ENCODE measurements at regions not wholly inside any gene's neighbourhood (a gene's known extent, or its start where the extent isn't known, plus 50 kb on each side); places are given as distances from the start of the nearest gene placed in this dataset.

GRCh38 chr6:155654474-155654873 is 198.8 kb upstream of the NOX3 start:
- Histone ChIP-seq H3K4me1 (no peaks in the 10 kb centered on the region), H3K27me3 (no peaks in the 10 kb centered on the region), H3K9me3 (no peaks in the 10 kb centered on the region), H3K27ac (no peak overlapping the region), H3K4me3 (no peak overlapping the region), H3K36me3 (replicated peaks in 1 of 2; ENCODE audit: insufficient read depth in 1 of 2, low read depth in 2 of 2) (no peaks in the 10 kb centered on the region)
- intact Hi-C loops (cut with DNase I) = no loop called here
- no peak for TF ChIP-seq CTCF (IDR thresholded peaks at IDR 0.05)
- no peak for TF ChIP-seq POLR2A (IDR thresholded peaks at IDR 0.05)
- ATAC-seq (no peak), DNase-seq (no peak)

DNA sequence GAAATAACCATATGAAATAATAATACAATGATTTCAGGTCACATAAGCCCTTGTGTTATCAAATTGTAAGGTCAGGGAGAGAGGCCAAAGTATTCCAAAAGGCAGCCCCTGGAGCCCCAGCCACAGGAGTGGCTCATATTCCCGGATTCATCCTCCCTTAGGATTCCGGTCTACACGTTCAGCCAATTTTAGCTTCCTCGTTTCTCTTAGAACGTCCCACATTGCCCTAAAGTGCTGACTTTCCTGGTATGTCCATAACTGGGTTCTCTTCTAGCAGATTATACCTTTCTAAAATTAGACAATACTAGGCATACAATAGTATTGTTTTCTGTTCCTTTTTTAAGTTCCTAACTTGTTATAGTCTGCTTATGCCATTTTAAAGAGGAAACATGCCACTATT is 192.7 kb upstream of the NOX3 start:
- no peak overlapping the region for H3K27ac ChIP-seq
- DNase-seq (no peak), ATAC-seq (no peak)
- no peaks in the 10 kb centered on the region for H3K9me3 ChIP-seq
- no peaks in the 10 kb centered on the region for H3K27me3 ChIP-seq
- WGBS, 2 donors = 45 to 58% methylated on average over 5 of the region's 5 CpGs
- TF ChIP-seq POLR2A (IDR thresholded peaks at IDR 0.05) (no peak), CTCF (IDR thresholded peaks at IDR 0.05) (no peak)
- H3K4me3 ChIP-seq = no peak overlapping the region
- intact Hi-C loops (cut with DNase I) = no loop called here
- no peaks in the 10 kb centered on the region for H3K4me1 ChIP-seq
- no peaks in the 10 kb centered on the region for H3K36me3 ChIP-seq (replicated peaks in 1 of 2; ENCODE audit: insufficient read depth in 1 of 2, low read depth in 2 of 2)

DNA sequence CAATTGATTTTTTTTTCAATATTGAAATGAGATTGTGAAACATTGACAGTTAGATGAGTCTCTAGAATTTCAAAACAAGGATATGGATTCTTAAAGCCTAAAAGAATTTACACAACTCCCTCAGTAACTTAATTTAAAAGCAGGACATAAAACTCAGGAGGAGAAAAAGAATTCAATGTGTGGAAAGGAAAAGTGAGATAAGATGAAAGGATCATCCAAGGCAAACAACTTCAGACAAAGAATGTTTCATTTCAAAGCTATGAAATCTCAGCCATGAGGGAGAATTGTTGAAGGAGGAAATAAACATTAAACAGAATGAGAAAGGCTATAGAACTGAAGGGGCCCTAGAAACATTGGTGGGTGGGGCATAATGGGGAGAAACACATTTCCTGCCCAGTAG is 191.7 kb upstream of the NOX3 start:
- Histone ChIP-seq H3K36me3 (replicated peaks in 1 of 2; ENCODE audit: insufficient read depth in 1 of 2, low read depth in 2 of 2) (no peaks in the 10 kb centered on the region), H3K9me3 (no peaks in the 10 kb centered on the region), H3K27ac (no peak overlapping the region), H3K27me3 (no peaks in the 10 kb centered on the region), H3K4me1 (no peaks in the 10 kb centered on the region), H3K4me3 (no peak overlapping the region)
- no peak for TF ChIP-seq CTCF (IDR thresholded peaks at IDR 0.05)
- no peak for TF ChIP-seq POLR2A (IDR thresholded peaks at IDR 0.05)
- DNase-seq (no peak), ATAC-seq (no peak)
- intact Hi-C loops (cut with DNase I) = no loop called here

DNA sequence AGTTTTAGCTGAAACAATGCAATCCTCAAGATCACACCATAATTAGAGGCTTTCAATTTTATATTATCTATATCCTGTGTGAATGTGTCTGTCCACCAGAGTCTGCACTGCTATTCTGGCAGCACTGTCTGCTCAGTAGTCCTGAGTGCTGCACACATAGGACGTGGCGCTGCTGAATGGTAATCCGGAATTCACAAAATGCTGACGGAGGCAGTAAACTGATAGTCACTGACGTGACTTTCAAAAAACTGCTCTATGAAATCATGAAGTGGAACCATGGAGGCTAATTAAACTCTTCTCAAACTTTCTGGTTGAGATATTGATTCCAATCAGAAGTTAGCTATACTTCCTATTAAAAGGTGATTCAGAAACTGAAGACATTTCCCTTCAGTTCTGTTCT is 190.8 kb upstream of the NOX3 start:
- WGBS, 2 donors = 17 to 35% methylated on average over 5 of the region's 5 CpGs

More for the DNA sequence above, 190.8 kb upstream of the NOX3 start:
- no peak for TF ChIP-seq CTCF (IDR thresholded peaks at IDR 0.05)
- no peak for TF ChIP-seq POLR2A (IDR thresholded peaks at IDR 0.05)
- ATAC-seq (peak; percentile 45), DNase-seq (peak in 1 of 4 donors; percentile 12)
- peak overlapping the region in 1 of 4 donors; percentile 23 for H3K27ac ChIP-seq
- H3K4me1 ChIP-seq = no peaks in the 10 kb centered on the region
- no peak overlapping the region for H3K4me3 ChIP-seq
- H3K36me3 ChIP-seq (replicated peaks in 1 of 2; ENCODE audit: insufficient read depth in 1 of 2, low read depth in 2 of 2) = no peaks in the 10 kb centered on the region
- no peaks in the 10 kb centered on the region for H3K9me3 ChIP-seq
- intact Hi-C loops (cut with DNase I) = no loop called here
- H3K27me3 ChIP-seq = no peaks in the 10 kb centered on the region

All from body of pancreas (tissue), 4 donors.